Activated naive CD8-positive, alpha-beta T cell treated with anti-CD3 and anti-CD28 coated beads, Interleukin-2, amount 50 U/mL, for 24 hours (primary cell): ENCODE measurements at regions not wholly inside any gene's neighbourhood (a gene's known extent, or its start where the extent isn't known, plus 50 kb on each side); places are given as distances from the start of the nearest gene placed in this dataset.
A peak's percentile ranks its signal among the peaks of the same experiment; 100 is the strongest.
"Not testable (repeated sequence)": the region's sequence is repeated elsewhere in the genome, so short reads cannot be mapped to it uniquely, and the experiment has no call there.

Source experiments
- ATAC-seq: fragments of 150-1000 bp; cut with Tn5 transposase; one replicate; pipeline ENCODE4 v1.10.0; 2021
- DNase-seq: peaks from one replicate; pipeline ENCODE4 v3.0.0; 2021
- H3K27ac Mint-ChIP-seq: one replicate; pipeline ENCODE4 v1.8.0; 2021; ENCODE audit warnings: mild to moderate bottlenecking, mixed read lengths
- H3K27me3 Mint-ChIP-seq: one replicate; pipeline ENCODE4 v1.8.0; 2021; ENCODE audit warnings: mixed read lengths
- H3K36me3 Mint-ChIP-seq: one replicate; pipeline ENCODE4 v1.8.0; 2021; ENCODE audit warnings: low read depth, mixed read lengths
- H3K4me1 Mint-ChIP-seq: one replicate; pipeline ENCODE4 v1.8.0; 2021; ENCODE audit warnings: mixed read lengths
- H3K4me3 Mint-ChIP-seq: one replicate; pipeline ENCODE4 v1.8.0; 2021; ENCODE audit warnings: mild to moderate bottlenecking, moderate library complexity, mixed read lengths
- H3K9me3 Mint-ChIP-seq: one replicate; pipeline ENCODE4 v1.8.0; 2021; ENCODE audit warnings: mixed read lengths

- no peak overlapping the region for H3K4me3 Mint-ChIP-seq
- DNase-seq (no peak), ATAC-seq (no peak)
- no peaks in the 10 kb centered on the region for H3K27me3 Mint-ChIP-seq
- H3K27ac Mint-ChIP-seq = no peak overlapping the region
- peaks cover 30% of the 10 kb centered on the region for H3K4me1 Mint-ChIP-seq
- no peaks in the 10 kb centered on the region for H3K9me3 Mint-ChIP-seq
- no peaks in the 10 kb centered on the region for H3K36me3 Mint-ChIP-seq
These were observed 348.7 kb upstream of the RUNX1 start for GRCh38 chr21:35397781-35398180.

GRCh38 chr21:35396655-35397054 is 347.6 kb upstream of the RUNX1 start:
- H3K36me3 Mint-ChIP-seq = no peaks in the 10 kb centered on the region
- no peak for DNase-seq
- H3K4me1 Mint-ChIP-seq = peaks cover 30% of the 10 kb centered on the region
- H3K27me3 Mint-ChIP-seq = no peaks in the 10 kb centered on the region
- H3K27ac Mint-ChIP-seq = no peak overlapping the region
- no peak overlapping the region for H3K4me3 Mint-ChIP-seq
- H3K9me3 Mint-ChIP-seq = no peaks in the 10 kb centered on the region
- no peak for ATAC-seq

DNA sequence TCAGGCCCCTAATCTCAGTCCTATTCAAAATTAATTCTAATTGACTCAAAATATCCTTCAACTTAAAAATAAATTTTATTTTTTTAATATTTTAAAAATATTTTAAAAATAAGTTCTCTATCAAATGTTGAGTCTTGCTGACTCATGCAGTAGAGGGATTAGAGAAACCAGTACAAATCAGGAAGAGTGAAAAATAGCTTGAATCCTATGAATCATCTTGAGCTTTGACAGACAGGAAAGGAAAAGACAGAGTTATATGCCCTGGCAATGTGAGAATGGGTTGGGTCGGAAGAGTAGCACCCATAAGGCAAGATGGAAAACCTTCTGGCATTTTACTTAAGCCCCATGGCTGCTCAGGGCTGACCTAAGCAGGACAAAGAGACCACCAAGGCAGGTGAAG is 346.6 kb upstream of the RUNX1 start:
- Mint-ChIP-seq H3K9me3 (no peaks in the 10 kb centered on the region), H3K27me3 (peaks cover 3% of the 10 kb centered on the region), H3K4me3 (no peak overlapping the region), H3K4me1 (peaks cover 33% of the 10 kb centered on the region), H3K36me3 (no peaks in the 10 kb centered on the region), H3K27ac (no peak overlapping the region)
- ATAC-seq (no peak), DNase-seq (no peak)

- no peak overlapping the region for H3K4me3 Mint-ChIP-seq
- DNase-seq (no peak), ATAC-seq (peak; percentile 82)
- no peaks in the 10 kb centered on the region for H3K36me3 Mint-ChIP-seq
- H3K27me3 Mint-ChIP-seq = peaks cover 3% of the 10 kb centered on the region
- peaks cover 36% of the 10 kb centered on the region for H3K4me1 Mint-ChIP-seq
- H3K27ac Mint-ChIP-seq = no peak overlapping the region
- no peaks in the 10 kb centered on the region for H3K9me3 Mint-ChIP-seq
These were observed 345.7 kb upstream of the RUNX1 start for GRCh38 chr21:35394634-35395369.

GRCh38 chr21:35394049-35394448 is 344.9 kb upstream of the RUNX1 start:
- H3K27ac Mint-ChIP-seq = no peak overlapping the region
- peaks cover 31% of the 10 kb centered on the region for H3K4me1 Mint-ChIP-seq
- no peak overlapping the region for H3K4me3 Mint-ChIP-seq
- no peaks in the 10 kb centered on the region for H3K9me3 Mint-ChIP-seq
- peaks cover 3% of the 10 kb centered on the region for H3K27me3 Mint-ChIP-seq
- no peak for ATAC-seq
- no peak for DNase-seq
- H3K36me3 Mint-ChIP-seq = no peaks in the 10 kb centered on the region

- Mint-ChIP-seq H3K27ac (peak overlapping the region; percentile 52), H3K27me3 (peaks cover 3% of the 10 kb centered on the region), H3K36me3 (no peaks in the 10 kb centered on the region), H3K4me3 (no peak overlapping the region), H3K9me3 (peaks cover 9% of the 10 kb centered on the region), H3K4me1 (peaks cover 26% of the 10 kb centered on the region)
- ATAC-seq = peak; percentile 55
- DNase-seq = no peak
These were observed 341.1 kb upstream of the RUNX1 start for GRCh38 chr21:35390013-35390776.

DNA sequence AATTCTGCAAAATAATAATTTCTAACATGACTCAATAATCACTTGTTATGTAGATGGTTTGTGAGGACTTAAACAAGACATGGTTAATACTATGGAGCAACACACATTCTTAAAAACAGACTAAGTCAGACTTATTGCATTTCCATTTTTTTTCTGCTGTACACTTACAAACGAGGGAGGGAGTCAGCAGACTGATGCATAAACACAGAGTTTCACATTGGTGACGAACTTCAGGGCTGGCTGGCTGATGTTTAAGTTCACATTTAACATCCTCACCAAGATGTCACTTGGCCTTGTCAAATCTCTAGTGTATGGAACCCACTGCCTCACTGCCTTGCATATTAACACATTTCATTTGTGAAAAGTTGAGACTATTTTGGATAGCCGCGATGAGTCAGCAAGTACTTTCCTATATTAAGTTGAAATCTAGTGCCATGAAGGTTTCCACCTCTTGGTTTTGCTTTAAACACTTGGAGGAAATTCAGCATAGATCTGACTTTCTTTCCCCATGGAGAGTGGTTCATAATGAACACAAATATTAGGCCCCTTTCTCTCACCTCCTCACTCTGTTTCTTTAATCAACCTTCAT is 337.5 kb upstream of the RUNX1 start:
- H3K27ac Mint-ChIP-seq = no peak overlapping the region
- no peak overlapping the region for H3K4me3 Mint-ChIP-seq
- H3K36me3 Mint-ChIP-seq = no peaks in the 10 kb centered on the region
- H3K27me3 Mint-ChIP-seq = peaks cover 5% of the 10 kb centered on the region
- DNase-seq (no peak), ATAC-seq (no peak)
- peaks cover 18% of the 10 kb centered on the region for H3K4me1 Mint-ChIP-seq
- H3K9me3 Mint-ChIP-seq = peaks cover 9% of the 10 kb centered on the region

DNA sequence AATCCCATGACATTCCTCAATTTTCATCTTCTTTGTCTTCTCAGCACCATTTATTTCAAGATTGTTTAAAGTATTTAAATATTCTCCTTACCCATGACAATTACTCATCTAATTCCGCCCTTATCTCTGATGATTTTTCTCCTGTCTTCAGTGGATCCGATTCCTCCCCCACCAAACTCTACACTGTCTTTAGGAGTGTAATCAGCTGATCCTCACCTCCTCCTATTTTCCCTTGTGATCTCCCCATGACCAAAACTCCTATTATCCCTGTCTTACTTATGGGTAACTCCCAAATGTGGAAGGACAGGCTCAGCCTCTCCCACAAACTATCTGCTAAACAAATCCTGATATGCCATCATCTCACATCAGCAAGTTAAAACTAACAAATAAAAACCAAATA is 335.3 kb upstream of the RUNX1 start:
- peaks cover 9% of the 10 kb centered on the region for H3K9me3 Mint-ChIP-seq
- H3K27ac Mint-ChIP-seq = no peak overlapping the region
- H3K36me3 Mint-ChIP-seq = no peaks in the 10 kb centered on the region
- peaks cover 2% of the 10 kb centered on the region for H3K27me3 Mint-ChIP-seq
- peaks cover 6% of the 10 kb centered on the region for H3K4me1 Mint-ChIP-seq
- ATAC-seq (no peak), DNase-seq (no peak)
- no peak overlapping the region for H3K4me3 Mint-ChIP-seq

GRCh38 chr21:35382696-35383095 is 333.6 kb upstream of the RUNX1 start:
- peaks cover 6% of the 10 kb centered on the region for H3K4me1 Mint-ChIP-seq
- no peaks in the 10 kb centered on the region for H3K9me3 Mint-ChIP-seq
- H3K4me3 Mint-ChIP-seq = no peak overlapping the region
- no peak for DNase-seq
- peaks cover 2% of the 10 kb centered on the region for H3K27me3 Mint-ChIP-seq
- no peak overlapping the region for H3K27ac Mint-ChIP-seq
- no peak for ATAC-seq
- no peaks in the 10 kb centered on the region for H3K36me3 Mint-ChIP-seq

DNA sequence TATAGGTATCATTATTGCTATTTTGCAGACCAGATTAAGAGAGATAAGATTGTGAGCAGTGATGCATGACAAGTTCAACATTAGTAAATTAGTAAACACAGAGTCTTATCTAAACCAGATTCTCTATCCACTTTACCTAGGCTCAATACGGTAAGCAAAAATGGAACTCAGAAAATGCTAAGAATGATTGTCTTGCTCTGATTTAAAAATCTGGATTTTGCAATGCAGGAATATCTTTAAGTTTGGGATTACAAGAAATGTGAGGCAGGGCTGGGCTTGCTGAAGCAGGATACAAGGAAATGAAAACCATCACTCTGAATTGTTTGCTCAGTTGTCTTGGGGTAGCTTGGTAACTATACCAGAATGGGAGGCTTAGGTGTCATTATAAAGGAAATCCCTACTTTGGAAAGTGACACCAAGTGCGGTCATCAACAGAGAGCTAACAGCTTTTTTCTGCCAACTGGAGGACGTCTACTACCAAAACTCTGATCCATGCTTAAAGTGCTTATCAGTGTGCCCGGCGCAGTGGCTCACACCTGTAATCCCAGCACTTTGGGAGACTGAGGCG is 332.7 kb upstream of the RUNX1 start:
- H3K9me3 Mint-ChIP-seq = no peaks in the 10 kb centered on the region
- H3K4me3 Mint-ChIP-seq = no peak overlapping the region
- no peak overlapping the region for H3K27ac Mint-ChIP-seq
- H3K4me1 Mint-ChIP-seq = peaks cover 3% of the 10 kb centered on the region
- H3K36me3 Mint-ChIP-seq = no peaks in the 10 kb centered on the region
- ATAC-seq (no peak), DNase-seq (no peak)
- peaks cover 2% of the 10 kb centered on the region for H3K27me3 Mint-ChIP-seq

- DNase-seq, H3K9me3 Mint-ChIP-seq, H3K27me3 Mint-ChIP-seq, H3K4me3 Mint-ChIP-seq, ATAC-seq, H3K27ac Mint-ChIP-seq, H3K4me1 Mint-ChIP-seq, H3K36me3 Mint-ChIP-seq: not testable (repeated sequence)
These were observed 331.2 kb upstream of the RUNX1 start for GRCh38 chr21:35380304-35380703.

DNA sequence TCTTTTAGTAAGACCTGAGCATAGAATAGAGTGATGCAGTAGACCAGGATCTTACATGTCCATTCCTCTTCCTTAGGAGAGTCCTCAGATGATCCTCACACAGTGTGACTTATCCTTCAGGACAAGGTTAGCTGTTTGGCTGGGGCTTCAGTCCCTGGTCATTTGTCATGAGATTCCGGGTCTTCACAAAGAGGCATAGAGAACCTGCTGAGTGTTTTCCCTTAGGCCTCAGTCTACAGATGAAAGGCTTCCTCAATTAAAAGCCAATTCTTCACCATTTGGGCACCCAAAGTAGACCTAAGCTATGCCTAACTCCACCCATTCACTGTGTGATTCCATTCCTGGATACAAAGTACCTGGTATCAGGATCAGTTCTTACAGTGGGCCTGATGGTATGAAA is 329.8 kb upstream of the RUNX1 start:
- ATAC-seq (no peak), DNase-seq (no peak)
- Mint-ChIP-seq H3K4me1 (no peaks in the 10 kb centered on the region), H3K27ac (no peak overlapping the region), H3K36me3 (no peaks in the 10 kb centered on the region), H3K27me3 (peaks cover 2% of the 10 kb centered on the region), H3K4me3 (no peak overlapping the region), H3K9me3 (no peaks in the 10 kb centered on the region)

GRCh38 chr21:35377505-35378090 is 328.5 kb upstream of the RUNX1 start:
- H3K9me3 Mint-ChIP-seq = no peaks in the 10 kb centered on the region
- H3K27ac Mint-ChIP-seq = no peak overlapping the region
- H3K36me3 Mint-ChIP-seq = no peaks in the 10 kb centered on the region
- H3K4me1 Mint-ChIP-seq = no peaks in the 10 kb centered on the region
- no peak overlapping the region for H3K4me3 Mint-ChIP-seq
- H3K27me3 Mint-ChIP-seq = no peaks in the 10 kb centered on the region
- ATAC-seq = no peak
- DNase-seq = no peak

- Mint-ChIP-seq H3K9me3 (no peaks in the 10 kb centered on the region), H3K27ac (no peak overlapping the region), H3K4me1 (no peaks in the 10 kb centered on the region), H3K36me3 (no peaks in the 10 kb centered on the region), H3K4me3 (no peak overlapping the region), H3K27me3 (no peaks in the 10 kb centered on the region)
- no peak for ATAC-seq
- DNase-seq = no peak
These were observed 327.5 kb upstream of the RUNX1 start for GRCh38 chr21:35376406-35377135.
